Astrocyte of the spinal cord (primary cell): ENCODE measurements at regions not wholly inside any gene's neighbourhood (a gene's known extent, or its start where the extent isn't known, plus 50 kb on each side); places are given as distances from the start of the nearest gene placed in this dataset.
"Not testable (repeated sequence)": the region's sequence is repeated elsewhere in the genome, so short reads cannot be mapped to it uniquely, and the experiment has no call there.

Experiments used
- DNase-seq: peaks from one replicate; pipeline ENCODE4 v3.0.0; 2011; ENCODE audit warnings: low read depth, low spot score
- H3K4me3 ChIP-seq: 2 replicates; pipeline ENCODE4 v1.5.1; 2011; ENCODE audit warnings: low read depth, mild to moderate bottlenecking, low read length, moderate library complexity
- CTCF ChIP-seq: IDR thresholded peaks from 2 replicates; pipeline ENCODE4 v1.5.1; 2012; ENCODE audit warnings: low read depth, mild to moderate bottlenecking, low read length, inconsistent platforms
- in situ Hi-C: cut with HindIII; loops from 2 replicates; pipeline ENCODE4 v1.10.0; 2017; ENCODE audit warnings: low sequenced_read_pairs

GRCh38 chr5:115751176-115751575 lies 65.3 kb downstream of the CDO1 start:
- H3K4me3 ChIP-seq: no peak overlapping the region
- DNase-seq: no peak
- in situ Hi-C loops: no loop called here
- no peak for TF ChIP-seq CTCF

GRCh38 chr5:115749016-115749415 lies 67.4 kb downstream of the CDO1 start:
- in situ Hi-C loops: no loop called here
- TF ChIP-seq CTCF: no peak
- DNase-seq: no peak
- no peak overlapping the region for H3K4me3 ChIP-seq

- H3K4me3 ChIP-seq, DNase-seq, in situ Hi-C loops: not testable (repeated sequence)
Measured at GRCh38 chr5:115739245-115739644, 77.2 kb downstream of the CDO1 start.

- no peak for DNase-seq
- TF ChIP-seq CTCF: no peak
- in situ Hi-C loops: no loop called here
Measured at GRCh38 chr5:115738830-115739229, 77.6 kb downstream of the CDO1 start.

GRCh38 chr5:115737452-115737851 lies 79.0 kb downstream of the CDO1 start:
- no peak for DNase-seq
- no peak overlapping the region for H3K4me3 ChIP-seq
- in situ Hi-C loops: no loop called here

More at GRCh38 chr5:115738830-115739229, 77.6 kb downstream of the CDO1 start:
- H3K4me3 ChIP-seq: no peak overlapping the region

GRCh38 chr5:115736690-115737005 lies 79.8 kb downstream of the CDO1 start:
- no peak for DNase-seq
- no peak overlapping the region for H3K4me3 ChIP-seq
- TF ChIP-seq CTCF: no peak

More at GRCh38 chr5:115737452-115737851, 79.0 kb downstream of the CDO1 start:
- TF ChIP-seq CTCF: no peak

GRCh38 chr5:115736004-115736689 lies 80.3 kb downstream of the CDO1 start:
- in situ Hi-C loops: no loop called here
- no peak for DNase-seq
- TF ChIP-seq CTCF: no peak

More at GRCh38 chr5:115736690-115737005, 79.8 kb downstream of the CDO1 start:
- in situ Hi-C loops: no loop called here

More at GRCh38 chr5:115736004-115736689, 80.3 kb downstream of the CDO1 start:
- no peak overlapping the region for H3K4me3 ChIP-seq
